ENCODE measurements at regions not wholly inside any gene's neighbourhood (a gene's known extent, or its start where the extent isn't known, plus 50 kb on each side); places are given as distances from the start of the nearest gene placed in this dataset.

DNA sequence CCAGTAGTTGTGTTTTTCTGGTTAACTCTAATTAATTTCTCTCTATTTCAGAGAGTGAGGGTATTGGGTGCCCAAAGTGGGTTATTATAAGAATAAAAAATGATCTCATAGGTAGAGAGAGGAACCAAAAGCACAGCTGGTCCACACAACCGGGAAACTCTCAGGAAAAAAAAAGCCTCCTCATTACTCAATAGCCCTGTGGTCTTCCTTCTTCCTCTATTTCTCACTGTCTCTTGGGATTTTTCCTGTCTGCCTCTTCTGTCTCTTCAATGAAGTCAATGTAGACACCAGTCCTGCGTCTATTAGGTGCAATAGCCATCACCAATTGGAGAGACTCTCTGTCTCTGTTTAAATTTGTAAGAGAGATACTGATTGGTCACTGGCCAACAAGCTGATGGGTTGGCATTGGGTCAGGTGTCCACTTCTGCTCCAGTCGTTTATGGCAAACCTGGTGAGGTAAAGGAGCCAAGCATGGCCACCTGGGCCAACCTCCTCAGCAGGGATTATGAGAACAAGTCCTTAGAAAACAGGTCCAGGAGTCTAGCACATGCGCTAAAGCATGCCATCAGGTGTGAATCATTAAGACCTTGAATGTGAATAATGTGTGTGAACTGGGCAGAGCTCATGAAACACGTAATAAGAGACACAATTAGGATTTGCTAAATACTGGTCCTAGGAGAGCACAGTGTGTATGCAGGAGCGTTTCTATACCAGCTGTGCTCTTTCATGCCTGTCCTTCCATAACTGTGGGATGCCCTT is 443.0 kb upstream of the RUNX1 start:
- TF ChIP-seq, protein P1, sequence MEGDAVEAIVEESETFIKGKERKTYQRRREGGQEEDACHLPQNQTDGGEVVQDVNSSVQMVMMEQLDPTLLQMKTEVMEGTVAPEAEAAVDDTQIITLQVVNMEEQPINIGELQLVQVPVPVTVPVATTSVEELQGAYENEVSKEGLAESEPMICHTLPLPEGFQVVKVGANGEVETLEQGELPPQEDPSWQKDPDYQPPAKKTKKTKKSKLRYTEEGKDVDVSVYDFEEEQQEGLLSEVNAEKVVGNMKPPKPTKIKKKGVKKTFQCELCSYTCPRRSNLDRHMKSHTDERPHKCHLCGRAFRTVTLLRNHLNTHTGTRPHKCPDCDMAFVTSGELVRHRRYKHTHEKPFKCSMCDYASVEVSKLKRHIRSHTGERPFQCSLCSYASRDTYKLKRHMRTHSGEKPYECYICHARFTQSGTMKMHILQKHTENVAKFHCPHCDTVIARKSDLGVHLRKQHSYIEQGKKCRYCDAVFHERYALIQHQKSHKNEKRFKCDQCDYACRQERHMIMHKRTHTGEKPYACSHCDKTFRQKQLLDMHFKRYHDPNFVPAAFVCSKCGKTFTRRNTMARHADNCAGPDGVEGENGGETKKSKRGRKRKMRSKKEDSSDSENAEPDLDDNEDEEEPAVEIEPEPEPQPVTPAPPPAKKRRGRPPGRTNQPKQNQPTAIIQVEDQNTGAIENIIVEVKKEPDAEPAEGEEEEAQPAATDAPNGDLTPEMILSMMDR (IDR thresholded peaks at IDR 0.05) = no peak
- no peak for TF ChIP-seq POLR2A (IDR thresholded peaks at IDR 0.05)

Data from heart left ventricle (tissue), 13 donors.